ENCODE measurements at regions not wholly inside any gene's neighbourhood (a gene's known extent, or its start where the extent isn't known, plus 50 kb on each side); places are given as distances from the start of the nearest gene placed in this dataset.

GRCh38 chr18:22767653-22768052, 165.5 kb upstream of the RBBP8 start:
- no peak for DNase-seq (ENCODE audit: low read depth, low spot score)
- H3K27ac ChIP-seq: no peak overlapping the region

GRCh38 chr18:22773944-22774343, 159.2 kb upstream of the RBBP8 start:
- H3K27ac ChIP-seq: no peak overlapping the region
- no peak for DNase-seq (ENCODE audit: low read depth, low spot score)

- no peak for DNase-seq (ENCODE audit: low read depth, low spot score)
- no peak overlapping the region for H3K27ac ChIP-seq
These were observed 154.1 kb upstream of the RBBP8 start for GRCh38 chr18:22778996-22779395.

GRCh38 chr18:22783245-22783644, 149.9 kb upstream of the RBBP8 start:
- DNase-seq (ENCODE audit: low read depth, low spot score): no peak
- no peak overlapping the region for H3K27ac ChIP-seq

GRCh38 chr18:22783662-22784076, 149.5 kb upstream of the RBBP8 start:
- no peak overlapping the region for H3K27ac ChIP-seq
- DNase-seq (ENCODE audit: low read depth, low spot score): no peak

GRCh38 chr18:22789052-22789451, 144.1 kb upstream of the RBBP8 start:
- DNase-seq (ENCODE audit: low read depth, low spot score): no peak
- H3K27ac ChIP-seq: no peak overlapping the region

GRCh38 chr18:22789600-22789999, 143.5 kb upstream of the RBBP8 start:
- H3K27ac ChIP-seq: no peak overlapping the region
- no peak for DNase-seq (ENCODE audit: low read depth, low spot score)

- no peak overlapping the region for H3K27ac ChIP-seq
- DNase-seq (ENCODE audit: low read depth, low spot score): no peak
These were observed 142.4 kb upstream of the RBBP8 start for GRCh38 chr18:22790545-22791309.

- no peak for DNase-seq (ENCODE audit: low read depth, low spot score)
- H3K27ac ChIP-seq: no peak overlapping the region
These were observed 141.9 kb upstream of the RBBP8 start for GRCh38 chr18:22791310-22791610.

GRCh38 chr18:22796113-22796512, 137.0 kb upstream of the RBBP8 start:
- DNase-seq (ENCODE audit: low read depth, low spot score): no peak
- H3K27ac ChIP-seq: no peak overlapping the region

GRCh38 chr18:22800551-22800951, 132.6 kb upstream of the RBBP8 start:
- no peak overlapping the region for H3K27ac ChIP-seq
- no peak for DNase-seq (ENCODE audit: low read depth, low spot score)

GRCh38 chr18:22813648-22814328, 119.3 kb upstream of the RBBP8 start:
- DNase-seq (ENCODE audit: low read depth, low spot score): no peak
- peak overlapping the region; percentile 87 for H3K27ac ChIP-seq

- DNase-seq (ENCODE audit: low read depth, low spot score): no peak
- peak overlapping the region; percentile 87 for H3K27ac ChIP-seq
These were observed 118.8 kb upstream of the RBBP8 start for GRCh38 chr18:22814329-22814703.

- no peak for DNase-seq (ENCODE audit: low read depth, low spot score)
- H3K27ac ChIP-seq: peak overlapping the region; percentile 27
These were observed 116.6 kb upstream of the RBBP8 start for GRCh38 chr18:22816266-22817176.

GRCh38 chr18:22817844-22818243, 115.3 kb upstream of the RBBP8 start:
- no peak for DNase-seq (ENCODE audit: low read depth, low spot score)
- H3K27ac ChIP-seq: peak overlapping the region; percentile 27

GRCh38 chr18:22822024-22822423, 111.1 kb upstream of the RBBP8 start:
- H3K27ac ChIP-seq: peak overlapping the region; percentile 33
- no peak for DNase-seq (ENCODE audit: low read depth, low spot score)

GRCh38 chr18:22822841-22823508, 110.2 kb upstream of the RBBP8 start:
- no peak for DNase-seq (ENCODE audit: low read depth, low spot score)
- H3K27ac ChIP-seq: no peak overlapping the region

- H3K27ac ChIP-seq: peak overlapping the region; percentile 97
- DNase-seq (ENCODE audit: low read depth, low spot score): peak; percentile 96
These were observed 106.4 kb upstream of the RBBP8 start for GRCh38 chr18:22826726-22827125.

- H3K27ac ChIP-seq: peak overlapping the region; percentile 97
- DNase-seq (ENCODE audit: low read depth, low spot score): no peak
These were observed 105.9 kb upstream of the RBBP8 start for GRCh38 chr18:22827216-22827615.

- peak overlapping the region; percentile 97 for H3K27ac ChIP-seq
These were observed 105.4 kb upstream of the RBBP8 start for GRCh38 chr18:22827741-22828140.

More at GRCh38 chr18:22827741-22828140, 105.4 kb upstream of the RBBP8 start:
- DNase-seq (ENCODE audit: low read depth, low spot score): no peak

All from epithelial cell of prostate (primary cell).